Osteoblast (primary cell): ENCODE measurements at regions not wholly inside any gene's neighbourhood (a gene's known extent, or its start where the extent isn't known, plus 50 kb on each side); places are given as distances from the start of the nearest gene placed in this dataset.

Source experiments
- DNase-seq: peaks from one replicate; pipeline ENCODE4 v3.0.0; 2011; ENCODE audit warnings: low spot score, mixed read lengths; ENCODE audit not compliant: insufficient read length; ENCODE audit errors: missing footprints
- H2AFZ ChIP-seq: 2 replicates; pipeline ENCODE4 v1.6.0; 2011; ENCODE audit warnings: mild to moderate bottlenecking, low read length
- H3K27ac ChIP-seq: 2 replicates; pipeline ENCODE4 v1.5.1; 2011; ENCODE audit warnings: mild to moderate bottlenecking, low read depth, low read length, moderate library complexity
- H3K27me3 ChIP-seq: 2 replicates; pipeline ENCODE4 v1.6.0; 2012; ENCODE audit warnings: mild to moderate bottlenecking, control low read depth, inconsistent platforms, low read length, moderate library complexity; ENCODE audit not compliant: insufficient read depth
- H3K36me3 ChIP-seq: 2 replicates; pipeline ENCODE4 v1.5.1; 2011; ENCODE audit warnings: mild to moderate bottlenecking, low read length, control low read depth, moderate library complexity; ENCODE audit not compliant: insufficient read depth
- H3K4me1 ChIP-seq: 2 replicates; pipeline ENCODE4 v1.5.1; 2011; ENCODE audit warnings: mild to moderate bottlenecking, low read length, control low read depth, moderate library complexity; ENCODE audit not compliant: insufficient read depth
- H3K4me2 ChIP-seq: 2 replicates; pipeline ENCODE4 v1.6.0; 2011; ENCODE audit warnings: mild to moderate bottlenecking, low read length; ENCODE audit not compliant: insufficient read depth
- H3K4me3 ChIP-seq: fragments of 200-600 bp; sonication (generic); 3 replicates; pipeline ENCODE4 v1.5.1; 2012; ENCODE audit warnings: mild to moderate bottlenecking, low read length, inconsistent platforms; ENCODE audit not compliant: insufficient read depth
- H3K79me2 ChIP-seq: 2 replicates; pipeline ENCODE4 v1.6.0; 2012; ENCODE audit warnings: mild to moderate bottlenecking, low read length, control low read depth, inconsistent platforms; ENCODE audit not compliant: insufficient read depth
- H3K9me3 ChIP-seq: 2 replicates; pipeline ENCODE4 v1.5.1; 2011; ENCODE audit warnings: low read depth, low read length, control low read depth
- H4K20me1 ChIP-seq: 2 replicates; pipeline ENCODE4 v1.6.0; 2012; ENCODE audit warnings: mild to moderate bottlenecking, low read length, control low read depth; ENCODE audit not compliant: insufficient read depth
- CTCF ChIP-seq: IDR thresholded peaks from 2 replicates; pipeline ENCODE4 v1.5.1; 2011; ENCODE audit warnings: mild to moderate bottlenecking, low read depth, low read length, moderate library complexity; ENCODE audit errors: extremely low read depth

- H3K36me3 ChIP-seq, result no peaks in the 10 kb centered on the region
- H3K4me3 ChIP-seq, result no peak overlapping the region
- no peak overlapping the region for H2AFZ ChIP-seq
- H3K27me3 ChIP-seq, result no peaks in the 10 kb centered on the region
- H3K4me2 ChIP-seq, result no peak overlapping the region
- H3K79me2 ChIP-seq, result no peaks in the 10 kb centered on the region
- no peaks in the 10 kb centered on the region for H3K9me3 ChIP-seq
- no peak for DNase-seq
- no peaks in the 10 kb centered on the region for H3K4me1 ChIP-seq
- no peak for TF ChIP-seq CTCF
- no peak overlapping the region for H3K27ac ChIP-seq
- no peaks in the 10 kb centered on the region for H4K20me1 ChIP-seq
Measured at GRCh38 chr20:7087803-7088202, 320.3 kb downstream of the BMP2 start.

- no peaks in the 10 kb centered on the region for H3K36me3 ChIP-seq
- H3K9me3 ChIP-seq, result no peaks in the 10 kb centered on the region
- H2AFZ ChIP-seq, result no peak overlapping the region
- no peak overlapping the region for H3K4me3 ChIP-seq
- DNase-seq, result no peak
- H3K27ac ChIP-seq, result no peak overlapping the region
- no peaks in the 10 kb centered on the region for H3K27me3 ChIP-seq
- H3K4me1 ChIP-seq, result no peaks in the 10 kb centered on the region
- TF ChIP-seq CTCF, result no peak
- no peaks in the 10 kb centered on the region for H3K79me2 ChIP-seq
- no peaks in the 10 kb centered on the region for H4K20me1 ChIP-seq
- H3K4me2 ChIP-seq, result no peak overlapping the region
Measured at GRCh38 chr20:7090001-7090400, 322.5 kb downstream of the BMP2 start.

DNA sequence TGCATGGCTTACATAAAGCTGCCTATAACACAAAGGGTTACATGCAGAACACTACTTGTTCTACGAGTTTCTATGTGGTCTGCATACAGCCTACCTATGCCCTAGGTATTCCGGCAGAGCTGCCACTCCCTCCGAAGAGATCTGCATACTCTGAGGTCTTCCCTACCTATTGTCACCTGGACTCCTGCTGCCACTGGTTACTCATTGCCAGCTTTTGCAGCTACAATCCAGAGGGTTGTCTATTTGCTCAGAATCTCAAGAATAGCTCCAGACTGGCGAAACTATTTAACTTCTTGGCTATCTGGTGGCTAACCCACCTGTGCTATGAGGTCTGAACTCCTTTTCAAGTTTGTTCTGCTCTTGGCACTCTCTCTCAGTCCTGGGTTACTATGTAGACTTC lies 323.3 kb downstream of the BMP2 start:
- no peaks in the 10 kb centered on the region for H3K79me2 ChIP-seq
- H2AFZ ChIP-seq, result no peak overlapping the region
- DNase-seq, result no peak
- no peaks in the 10 kb centered on the region for H3K27me3 ChIP-seq
- H3K4me1 ChIP-seq, result no peaks in the 10 kb centered on the region
- no peaks in the 10 kb centered on the region for H3K36me3 ChIP-seq
- no peak overlapping the region for H3K27ac ChIP-seq
- TF ChIP-seq CTCF, result no peak
- no peak overlapping the region for H3K4me2 ChIP-seq
- H3K9me3 ChIP-seq, result no peaks in the 10 kb centered on the region
- H4K20me1 ChIP-seq, result no peaks in the 10 kb centered on the region
- H3K4me3 ChIP-seq, result no peak overlapping the region

DNA sequence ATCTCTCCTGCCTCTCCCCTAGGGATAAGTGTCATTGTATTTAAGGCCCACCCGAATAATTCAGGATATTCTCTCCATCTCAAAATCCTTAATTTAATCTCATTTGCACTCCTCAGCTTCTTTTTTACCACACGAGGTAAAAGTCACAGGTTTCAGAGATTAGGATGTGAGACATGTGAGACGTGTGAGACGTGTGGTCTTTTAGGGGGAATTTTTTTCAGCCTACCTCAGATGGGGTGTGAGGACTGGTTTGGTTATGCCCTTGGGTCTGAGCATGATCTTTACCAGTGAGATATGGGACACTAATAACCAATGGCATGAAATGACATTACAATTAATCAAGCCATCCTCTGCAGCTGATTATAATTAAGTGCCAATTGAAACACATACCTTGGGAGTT lies 324.2 kb downstream of the BMP2 start:
- no peak for TF ChIP-seq CTCF
- Histone ChIP-seq H3K27ac (no peak overlapping the region), H3K36me3 (no peaks in the 10 kb centered on the region), H2AFZ (no peak overlapping the region), H3K4me1 (no peaks in the 10 kb centered on the region), H3K4me2 (no peak overlapping the region), H3K27me3 (no peaks in the 10 kb centered on the region), H4K20me1 (no peaks in the 10 kb centered on the region), H3K9me3 (no peaks in the 10 kb centered on the region), H3K4me3 (no peak overlapping the region), H3K79me2 (no peaks in the 10 kb centered on the region)
- DNase-seq, result no peak
